NCI-H2196 (cell line): ENCODE measurements at regions not wholly inside any gene's neighbourhood (a gene's known extent, or its start where the extent isn't known, plus 50 kb on each side); places are given as distances from the start of the nearest gene placed in this dataset.

Experiments used
- DNase-seq: peaks from one replicate; lab custom pipeline; 2025; ENCODE audit not compliant: unreplicated experiment; lab: John Stamatoyannopoulos, UW

- no peak for DNase-seq
These were observed 142.4 kb downstream of the SOCS6 start for GRCh38 chr18:70431203-70431624.

GRCh38 chr18:70430501-70431173 lies 141.8 kb downstream of the SOCS6 start:
- no peak for DNase-seq

GRCh38 chr18:70429847-70430500 lies 141.1 kb downstream of the SOCS6 start:
- no peak for DNase-seq

- DNase-seq, result no peak
These were observed 139.6 kb downstream of the SOCS6 start for GRCh38 chr18:70428439-70428838.

GRCh38 chr18:70426818-70427217 lies 138.0 kb downstream of the SOCS6 start:
- DNase-seq, result no peak

- no peak for DNase-seq
These were observed 136.4 kb downstream of the SOCS6 start for GRCh38 chr18:70425236-70425635.

GRCh38 chr18:70423988-70424387 lies 135.1 kb downstream of the SOCS6 start:
- DNase-seq, result no peak

- DNase-seq, result no peak
These were observed 134.3 kb downstream of the SOCS6 start for GRCh38 chr18:70423120-70423519.

- no peak for DNase-seq
These were observed 133.6 kb downstream of the SOCS6 start for GRCh38 chr18:70422391-70422965.

- peak; percentile 61 for DNase-seq
These were observed 132.9 kb downstream of the SOCS6 start for GRCh38 chr18:70421471-70422390.

GRCh38 chr18:70420146-70420898 lies 131.5 kb downstream of the SOCS6 start:
- DNase-seq, result no peak

- no peak for DNase-seq
These were observed 130.7 kb downstream of the SOCS6 start for GRCh38 chr18:70419526-70419925.

GRCh38 chr18:70418546-70419311 lies 129.9 kb downstream of the SOCS6 start:
- DNase-seq, result no peak

- DNase-seq, result peak; percentile 39
These were observed 129.0 kb downstream of the SOCS6 start for GRCh38 chr18:70417847-70418246.

- DNase-seq, result no peak
These were observed 127.7 kb downstream of the SOCS6 start for GRCh38 chr18:70416496-70416895.

- DNase-seq, result no peak
These were observed 127.1 kb downstream of the SOCS6 start for GRCh38 chr18:70415823-70416488.

GRCh38 chr18:70414315-70414900 lies 125.6 kb downstream of the SOCS6 start:
- no peak for DNase-seq

- no peak for DNase-seq
These were observed 124.6 kb downstream of the SOCS6 start for GRCh38 chr18:70413455-70413854.

- DNase-seq, result no peak
These were observed 123.1 kb downstream of the SOCS6 start for GRCh38 chr18:70411876-70412435.
